Heart left ventricle (tissue), 16 donors: ENCODE measurements at regions not wholly inside any gene's neighbourhood (a gene's known extent, or its start where the extent isn't known, plus 50 kb on each side); places are given as distances from the start of the nearest gene placed in this dataset.

ENCODE experiments used
- ATAC-seq, 4 donors: fragments of 200-7000 bp; cut with Tn5 transposase; one replicate each; pipeline ENCODE4 v1.9.1; 2020 to 2022; ENCODE audit warnings: moderate library complexity in 4 of 4, mild to moderate bottlenecking in 3 of 4, moderate number of reproducible peaks in 1 of 4
- DNase-seq, 5 donors: peaks; one replicate each; pipeline ENCODE4 v3.0.0-alpha.2; 2020
- H3K27ac ChIP-seq, 12 donors: fragments of 200-600 bp; sonication (generic) in 4 of 12; one replicate each; pipeline versions ENCODE4 v1.5.0 to v1.8.0; 2016 to 2022; ENCODE audit warnings: mild to moderate bottlenecking in 2 of 12
- H3K27me3 ChIP-seq, 9 donors: fragments of 200-600 bp; sonication (generic) in 2 of 9; one replicate each; pipeline versions ENCODE4 v1.5.1 to v1.8.0; 2016 to 2022; ENCODE audit warnings: mild to moderate bottlenecking in 3 of 9
- H3K36me3 ChIP-seq, 9 donors: fragments of 200-600 bp; sonication (generic) in 2 of 9; one replicate each; pipeline versions ENCODE4 v1.5.0 to v1.8.0; 2018 to 2022; ENCODE audit warnings: mild to moderate bottlenecking in 2 of 9
- H3K4me1 ChIP-seq, 12 donors: fragments of 200-600 bp; sonication (generic) in 4 of 12; one replicate each; pipeline versions ENCODE4 v1.5.0 to v1.8.0; 2016 to 2022; ENCODE audit warnings: mild to moderate bottlenecking in 3 of 12
- H3K4me3 ChIP-seq, 12 donors: fragments of 200-600 bp; sonication (generic) in 4 of 12; one replicate each; pipeline versions ENCODE4 v1.5.0 to v1.8.0; 2017 to 2022; ENCODE audit warnings: mild to moderate bottlenecking in 9 of 12, moderate library complexity in 4 of 12
- H3K9me3 ChIP-seq, 12 donors: fragments of 200-600 bp; sonication (generic) in 4 of 12; one replicate each; pipeline versions ENCODE4 v1.5.0 to v1.8.0; 2016 to 2022; ENCODE audit warnings: mild to moderate bottlenecking in 1 of 12
- CTCF ChIP-seq, 12 donors: fragments of 200-600 bp; sonication (generic) in 4 of 12; IDR thresholded peaks; one replicate each; pipeline versions ENCODE4 v1.5.0 to v1.8.0; 2018 to 2022; ENCODE audit warnings: antibody characterized with exemption in 12 of 12, mild to moderate bottlenecking in 5 of 12
- POLR2A ChIP-seq, 2 donors: fragments of 450-650 bp; IDR thresholded peaks; one replicate each; pipeline ENCODE4 v1.6.1; 2017; ENCODE audit warnings: antibody characterized with exemption in 2 of 2, mild to moderate bottlenecking in 2 of 2, moderate library complexity in 2 of 2
- WGBS, 4 donors: extraction: QIAGEN DNeasy Blood & Tissue Kit in 2 of 4; methylation state at CpG; one replicate each; pipeline versions ENCODE4 v1.1.5 to v1.1.7; 2013 to 2018; 5-methylcytosine and 5-hydroxymethylcytosine counted together
- intact Hi-C, 10 donors: fragments of 100-400 bp; cut with DNase I; formaldehyde crosslinking; loops; one replicate each; pipeline versions ENCODE4 v1.11.1 to v1.14.2; 2022
- donor health status: ischemic (EF 13 %, LVEDD 7.1; RV severe dilation, severe dysfunction).
- donor health status: healthy with polysubstance abuse.
- donor health status: DM: no; HTN: yes; CAD: no.
- donor health status: DM: no; HTN: no; CAD: no.
- donor health status: ischemic (EF 25% LVEDD 6.9; RV normal size, moderate dysfunction).
- donor health status: ischemic (EF 25% LVEDD 5.7; RV mildly dilated, moderate dysfunction).
- donor health status: healthy.
- donor health status: DM: yes; HTN: yes; CAD: no.
- donor health status: ischemic (EF 35%, LVEDD 5.7; RV mildly dilated, moderate dysfunction).
- donor health status: nonischemic (EF 11% LVEDD 7.7; RV severe dilation, severe dysfunction).
- donor health status: DM: yes; HTN: yes; CAD: no.
- donor health status: PGD.
- donor health status: ischemic (EF 29% LVEDD 5.4; RV normal size, mild dysfunction).
- donor health status: nonischemic (EF 23%, LVEDD 6.1; RV moderate dilation, normal function).

DNA sequence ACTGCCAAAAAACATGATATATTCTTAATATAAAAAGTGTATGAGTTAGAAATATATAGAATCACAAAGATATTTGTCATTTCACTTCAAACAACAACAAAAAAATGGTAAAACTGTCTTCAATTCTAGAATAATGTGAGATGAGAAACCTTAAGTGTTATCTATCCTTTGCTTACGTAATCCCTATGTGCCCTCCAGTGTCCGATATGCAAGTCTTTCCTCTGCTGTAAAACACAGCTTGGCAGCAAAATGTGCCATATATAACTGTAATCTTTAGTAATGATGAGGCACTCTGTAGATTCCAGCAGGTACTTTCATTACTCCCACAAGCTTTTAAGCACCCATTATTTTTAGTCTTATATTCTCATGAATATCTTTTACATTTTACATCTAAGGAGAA lies 555.1 kb upstream of the FRG1 start:
- Histone ChIP-seq H3K27ac (no peak overlapping the region), H3K27me3 (no peaks in the 10 kb centered on the region), H3K4me1 (no peaks in the 10 kb centered on the region), H3K4me3 (no peak overlapping the region), H3K36me3 (no peaks in the 10 kb centered on the region), H3K9me3 (peaks cover 0 to 10% (median 0%) of the 10 kb centered on the region in 12 donors)
- DNase-seq (no peak), ATAC-seq (no peak)
- 42 to 73% (median 59%) methylated on average over 2 of the region's 2 CpGs for WGBS, 4 donors
- intact Hi-C loops: no loop called here
- no peak for TF ChIP-seq CTCF (IDR thresholded peaks at IDR 0.05)
- TF ChIP-seq POLR2A (IDR thresholded peaks at IDR 0.05): no peak

- no peaks in the 10 kb centered on the region for H3K36me3 ChIP-seq
- H3K4me3 ChIP-seq: no peak overlapping the region
- intact Hi-C loops: no loop called here
- H3K27me3 ChIP-seq: no peaks in the 10 kb centered on the region
- no peak overlapping the region for H3K27ac ChIP-seq
- ATAC-seq (no peak), DNase-seq (no peak)
- no peaks in the 10 kb centered on the region for H3K4me1 ChIP-seq
- 85 to 87% (median 87%) methylated on average over 7 of the region's 7 CpGs for WGBS, 4 donors
- TF ChIP-seq POLR2A (IDR thresholded peaks at IDR 0.05) (no peak), CTCF (IDR thresholded peaks at IDR 0.05) (no peak)
- H3K9me3 ChIP-seq: peaks cover 0 to 3% (median 0%) of the 10 kb centered on the region in 12 donors
Measured at GRCh38 chr4:189396435-189396834, 544.2 kb upstream of the FRG1 start.

DNA sequence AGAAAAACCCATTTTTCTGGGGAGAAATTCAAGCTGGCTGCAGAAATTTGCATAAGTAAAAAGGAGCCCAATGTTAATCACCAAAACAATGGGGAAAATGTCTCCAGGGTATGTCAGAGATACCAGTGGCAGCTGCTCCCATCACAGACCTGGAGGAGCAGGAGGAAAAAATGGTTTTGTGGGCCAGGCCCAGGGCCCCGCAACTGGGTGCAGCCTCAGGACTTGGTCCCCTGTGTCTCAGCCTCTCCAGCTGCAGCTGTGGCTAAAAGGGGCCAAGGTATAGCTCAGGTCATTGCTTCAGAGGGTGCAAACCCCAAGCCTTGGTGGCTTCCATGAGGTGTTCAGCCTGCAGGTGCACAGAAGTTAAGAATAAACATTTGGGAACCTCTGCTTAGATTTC lies 536.4 kb upstream of the FRG1 start:
- no peaks in the 10 kb centered on the region for H3K36me3 ChIP-seq
- DNase-seq: no peak
- 42 to 85% (median 63%) methylated on average over 1 of the region's 1 CpG for WGBS, 4 donors
- TF ChIP-seq POLR2A (IDR thresholded peaks at IDR 0.05) (no peak), CTCF (IDR thresholded peaks at IDR 0.05) (no peak)
- no peak overlapping the region for H3K4me3 ChIP-seq
- ATAC-seq: no peak
- intact Hi-C loops: no loop called here
- no peaks in the 10 kb centered on the region for H3K4me1 ChIP-seq
- no peak overlapping the region for H3K27ac ChIP-seq
- no peaks in the 10 kb centered on the region for H3K27me3 ChIP-seq
- peaks cover 0 to 3% (median 0%) of the 10 kb centered on the region in 12 donors for H3K9me3 ChIP-seq

DNA sequence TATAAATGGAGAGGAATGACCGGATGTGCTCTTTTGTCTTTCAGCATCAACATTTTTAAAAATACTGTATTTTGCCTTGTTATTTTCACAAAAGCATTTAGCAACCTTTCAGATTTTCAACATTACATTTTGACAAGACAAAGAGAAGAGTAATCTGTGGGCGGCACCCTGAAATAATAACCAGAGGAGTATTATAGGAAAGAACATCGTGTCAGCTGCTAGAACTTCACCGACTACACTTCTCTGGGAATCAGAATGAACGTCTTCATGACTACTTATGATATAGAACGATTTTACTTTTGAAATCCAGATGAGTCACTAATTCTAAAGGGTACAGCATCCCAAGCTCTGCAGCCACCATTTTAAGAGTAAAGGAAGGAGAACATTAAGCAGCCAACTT lies 531.5 kb upstream of the FRG1 start:
- 80 to 84% (median 83%) methylated on average over 6 of the region's 6 CpGs for WGBS, 4 donors
- TF ChIP-seq CTCF (IDR thresholded peaks at IDR 0.05): no peak
- TF ChIP-seq POLR2A (IDR thresholded peaks at IDR 0.05): no peak
- intact Hi-C loops: no loop called here

More for the DNA sequence above, 531.5 kb upstream of the FRG1 start:
- DNase-seq: no peak
- Histone ChIP-seq H3K27ac (no peak overlapping the region), H3K4me1 (no peaks in the 10 kb centered on the region), H3K36me3 (no peaks in the 10 kb centered on the region), H3K4me3 (no peak overlapping the region), H3K9me3 (peaks cover 0 to 5% (median 0%) of the 10 kb centered on the region in 12 donors), H3K27me3 (peaks cover 0 to 5% (median 0%) of the 10 kb centered on the region in 9 donors)
- ATAC-seq: no peak
